A549 (cell line): ENCODE measurements at regions not wholly inside any gene's neighbourhood (a gene's known extent, or its start where the extent isn't known, plus 50 kb on each side); places are given as distances from the start of the nearest gene placed in this dataset.
"Not testable (repeated sequence)": the region's sequence is repeated elsewhere in the genome, so short reads cannot be mapped to it uniquely, and the experiment has no call there.

Experiments
- ATAC-seq, 2 experiments: fragments of 200-7000 bp in 1 of 2; fragments of >200 bp in 1 of 2; cut with Nextera tagmentation in 1 of 2; cut with Tn5 transposase in 1 of 2; 3 replicates each; pipeline versions ENCODE4 v1.8.0 to v1.9.1; 2018 to 2020; ENCODE audit warnings: mild to moderate bottlenecking in 1 of 2, moderate library complexity in 1 of 2
- CTCF ChIA-PET: fragments of 300-600 bp; sonication (Branson Sonifier 250); formaldehyde crosslinking; extraction: SDS; loops from one replicate; lab custom pipeline; 2021; ENCODE audit warnings: antibody characterized with exemption, inconsistent platforms; lab: Yijun Ruan, JAX
- POLR2A ChIA-PET: fragments of 350-600 bp; formaldehyde crosslinking; extraction: SDS; loops from one replicate; lab custom pipeline; 2021; ENCODE audit warnings: antibody characterized with exemption, inconsistent platforms; lab: Yijun Ruan, JAX
- DNase-seq, 2 experiments: peaks; one replicate each; pipeline versions ENCODE4 v3.0.0 to v3.0.0-alpha.2; 2011 to 2016; ENCODE audit warnings: low read depth in 1 of 2, low spot score in 1 of 2
- FAIRE-seq: peaks from 2 replicates; lab custom pipeline; 2011; peaks lifted over from hg19 to GRCh38; lab: Jason Lieb, UNC
- H3K27ac ChIP-seq, 2 experiments: fragments of >200 bp; sonication (Bioruptor Twin); formaldehyde crosslinking; 3 replicates each; pipeline ENCODE4 v1.5.1; 2016 to 2017
- H3K4me1 ChIP-seq: fragments of >200 bp; sonication (Bioruptor Twin); formaldehyde crosslinking; 3 replicates; pipeline ENCODE4 v1.6.1; 2016
- H3K4me2 ChIP-seq: fragments of >200 bp; sonication (Bioruptor Twin); formaldehyde crosslinking; 3 replicates; pipeline ENCODE4 v1.6.1; 2016
- H3K4me3 ChIP-seq: fragments of >200 bp; sonication (Bioruptor Twin); formaldehyde crosslinking; 3 replicates; pipeline ENCODE4 v1.5.1; 2016
- H3K9me3 ChIP-seq: fragments of >200 bp; sonication (Bioruptor Twin); formaldehyde crosslinking; 3 replicates; pipeline ENCODE4 v1.6.1; 2016
- ATOH8 ChIP-seq: fragments of 250-450 bp; sonication (Bioruptor Pico); IDR thresholded peaks from 2 replicates; pipeline ENCODE4 v1.5.0; 2020; ENCODE audit warnings: low read depth, mild to moderate bottlenecking, moderate library complexity
- BHLHE40 ChIP-seq: IDR thresholded peaks from 2 replicates; pipeline ENCODE4 v1.6.1; 2012; ENCODE audit warnings: low read depth, low read length, inconsistent platforms
- CBX2 ChIP-seq: fragments of 200-600 bp; sonication (generic); IDR thresholded peaks from 2 replicates; pipeline ENCODE4 v1.6.1; 2016; ENCODE audit warnings: low read depth, mild to moderate bottlenecking, borderline replicate concordance
- CEBPB ChIP-seq, 2 experiments: fragments of >200 bp in 1 of 2; sonication (Bioruptor Twin) in 1 of 2; formaldehyde crosslinking in 1 of 2; IDR thresholded peaks; 2 replicates each; pipeline ENCODE4 v1.6.1; 2012 to 2016
- CHD4 ChIP-seq: fragments of 200-600 bp; sonication (generic); IDR thresholded peaks from 2 replicates; pipeline ENCODE4 v1.6.1; 2016; ENCODE audit warnings: antibody characterized with exemption, mild to moderate bottlenecking, borderline replicate concordance
- EHMT2 ChIP-seq: fragments of 200-600 bp; sonication (generic); IDR thresholded peaks from 2 replicates; pipeline ENCODE4 v1.6.1; 2016; ENCODE audit warnings: antibody characterized with exemption, low read depth, mild to moderate bottlenecking, moderate library complexity
- EP300 ChIP-seq, 2 experiments: fragments of >200 bp; sonication (Bioruptor Twin); formaldehyde crosslinking; IDR thresholded peaks; 2 replicates in 1 of 2; 3 replicates in 1 of 2; pipeline ENCODE4 v1.6.1; 2016 to 2017
- FOSB ChIP-seq: fragments of 250-450 bp; sonication (Bioruptor Pico); IDR thresholded peaks from 2 replicates; pipeline ENCODE4 v1.5.0; 2020; ENCODE audit warnings: mild to moderate bottlenecking, moderate library complexity
- FOSL2 ChIP-seq, 2 experiments: fragments of 450-650 bp in 1 of 2; fragments of >200 bp in 1 of 2; sonication (Bioruptor Twin) in 1 of 2; formaldehyde crosslinking; IDR thresholded peaks; 2 replicates each; pipeline versions ENCODE4 v1.5.0 to v1.6.1; 2016 to 2020; ENCODE audit warnings: mild to moderate bottlenecking in 1 of 2, moderate library complexity in 1 of 2
- GATA3 ChIP-seq: IDR thresholded peaks from 2 replicates; pipeline ENCODE4 v1.6.1; 2012; ENCODE audit warnings: borderline replicate concordance
- HDAC2 ChIP-seq: fragments of 200-600 bp; sonication (generic); IDR thresholded peaks from 2 replicates; pipeline ENCODE4 v1.6.1; 2016
- HOXB13 ChIP-seq: fragments of 250-450 bp; sonication (Bioruptor Pico); IDR thresholded peaks from 2 replicates; pipeline ENCODE4 v1.5.0; 2020; ENCODE audit warnings: low read depth, mild to moderate bottlenecking, moderate library complexity
- KDM1A ChIP-seq: fragments of 200-600 bp; sonication (generic); IDR thresholded peaks from 2 replicates; pipeline ENCODE4 v1.6.1; 2016; ENCODE audit warnings: low read depth, mild to moderate bottlenecking
- MAFK ChIP-seq: fragments of 450-650 bp; IDR thresholded peaks from 2 replicates; pipeline ENCODE4 v1.6.1; 2014; ENCODE audit not compliant: partially characterized antibody
- MAX ChIP-seq: IDR thresholded peaks from 2 replicates; pipeline ENCODE4 v1.6.1; 2012
- MAZ ChIP-seq: fragments of 150-350 bp; IDR thresholded peaks from 2 replicates; pipeline ENCODE4 v1.6.1; 2014; ENCODE audit warnings: antibody characterized with exemption, low read depth, low read length, borderline replicate concordance
- NFE2L2 ChIP-seq: fragments of 150-350 bp; conservative IDR thresholded peaks from 2 replicates; pipeline ENCODE4 v1.6.1; 2014; ENCODE audit warnings: low read length
- PBX3 ChIP-seq: IDR thresholded peaks from 2 replicates; pipeline ENCODE4 v1.6.1; 2012
- POLR2A ChIP-seq: IDR thresholded peaks from 2 replicates; pipeline ENCODE4 v1.6.1; 2012; ENCODE audit warnings: mild to moderate bottlenecking, low read length
- REST ChIP-seq: fragments of 200-600 bp; sonication (generic); IDR thresholded peaks from 2 replicates; pipeline ENCODE4 v1.6.1; 2016; ENCODE audit warnings: antibody characterized with exemption, mild to moderate bottlenecking, moderate library complexity
- RFX5 ChIP-seq: fragments of 450-650 bp; IDR thresholded peaks from 2 replicates; pipeline ENCODE4 v1.7.1; 2014; ENCODE audit warnings: antibody characterized with exemption, mild to moderate bottlenecking, moderate library complexity
- SREBF2 ChIP-seq: fragments of 450-650 bp; IDR thresholded peaks from 2 replicates; pipeline ENCODE4 v1.6.1; 2014; ENCODE audit warnings: mild to moderate bottlenecking, moderate library complexity
- USF2 ChIP-seq: fragments of 450-650 bp; IDR thresholded peaks from 2 replicates; pipeline ENCODE4 v1.6.1; 2014; ENCODE audit warnings: antibody characterized with exemption
- WGBS: methylation state at CpG from one replicate; pipeline ENCODE4 v1.1.6; 2017; ENCODE audit errors: missing lambda C conversion rate; 5-methylcytosine and 5-hydroxymethylcytosine counted together

GRCh38 chr4:117001077-117001476 lies 84.3 kb downstream of the TRAM1L1 start:
- FAIRE-seq = no peak

GRCh38 chr4:116982656-116983055 lies 102.7 kb downstream of the TRAM1L1 start:
- TF ChIP-seq CEBPB (IDR thresholded peaks at IDR 0.05) (no peak), GATA3 (no peak), CHD4 (no peak), CBX2 (no peak), PBX3 (no peak)
- H3K4me1 ChIP-seq = no peaks in the 10 kb centered on the region
- ChIA-PET CTCF (no interaction called here), POLR2A (no interaction called here)
- no peak overlapping the region for H3K4me3 ChIP-seq
- FAIRE-seq (no peak), ATAC-seq (no peak), DNase-seq (no peak)
- H3K27ac ChIP-seq = no peak overlapping the region
- H3K9me3 ChIP-seq = no peaks in the 10 kb centered on the region
- H3K4me2 ChIP-seq = no peak overlapping the region
- 22% methylated on average over 5 of the region's 5 CpGs for WGBS

More at GRCh38 chr4:117001077-117001476, 84.3 kb downstream of the TRAM1L1 start:
- no peak overlapping the region for H3K4me3 ChIP-seq
- DNase-seq = no peak
- ATAC-seq = no peak
- CTCF ChIA-PET = no interaction called here
- TF ChIP-seq USF2 (no peak), REST (no peak), SREBF2 (no peak), PBX3 (no peak), FOSB (CRISPR knock-in tag) (no peak), EHMT2 (no peak), EP300 (IDR thresholded peaks at IDR 0.05) (no peak), MAX (no peak), HOXB13 (CRISPR knock-in tag) (no peak), ATOH8 (CRISPR knock-in tag) (no peak), NFE2L2 (no peak), MAZ (no peak), MAFK (no peak), KDM1A (no peak), FOSL2 (IDR thresholded peaks at IDR 0.05) (no peak), FOSL2 (CRISPR knock-in tag; IDR thresholded peaks at IDR 0.05) (no peak), RFX5 (no peak), BHLHE40 (no peak), POLR2A (no peak), HDAC2 (no peak)
- TF ChIP-seq, all 56 proteins: peak for 0
- Histone ChIP-seq H3K4me2 (no peak overlapping the region), H3K9me3 (no peaks in the 10 kb centered on the region), H3K27ac (no peak overlapping the region), H3K4me1 (no peaks in the 10 kb centered on the region)
- WGBS = 27% methylated on average over 7 of the region's 8 CpGs
- POLR2A ChIA-PET = no interaction called here

- H3K27ac ChIP-seq, H3K4me2 ChIP-seq, H3K9me3 ChIP-seq, H3K4me3 ChIP-seq, POLR2A ChIA-PET, ATAC-seq, DNase-seq, H3K4me1 ChIP-seq, FAIRE-seq: not testable (repeated sequence)
- 55% methylated on average over 12 of the region's 12 CpGs for WGBS
- CTCF ChIA-PET = interaction anchor here (0.6 kb wide), 1 partner anchor 230 kb away, joined by 5 read pairs; no protein-coding TSS in a partner anchor
Observed at GRCh38 chr4:116980436-116980835, 104.9 kb downstream of the TRAM1L1 start.
